DND-41 (cell line): ENCODE measurements at regions not wholly inside any gene's neighbourhood (a gene's known extent, or its start where the extent isn't known, plus 50 kb on each side); places are given as distances from the start of the nearest gene placed in this dataset.

ENCODE experiments used
- CTCF ChIP-seq: IDR thresholded peaks from 2 replicates; pipeline ENCODE4 v1.5.1; 2012; ENCODE audit warnings: borderline replicate concordance, low read length, moderate library complexity, mild to moderate bottlenecking; ENCODE audit not compliant: poor library complexity, severe bottlenecking; ENCODE audit errors: extremely low read depth
- EZH2 ChIP-seq: IDR thresholded peaks from 3 replicates; pipeline ENCODE4 v1.6.1; 2012; ENCODE audit warnings: borderline replicate concordance, low read depth, mild to moderate bottlenecking, moderate library complexity, low read length, inconsistent platforms; ENCODE audit not compliant: severe bottlenecking

- no peak for TF ChIP-seq CTCF
- TF ChIP-seq EZH2 = no peak
Observed at GRCh38 chr13:74278901-74279300, 144.7 kb upstream of the KLF12 start.
